PC-9 (cell line): ENCODE measurements at regions not wholly inside any gene's neighbourhood (a gene's known extent, or its start where the extent isn't known, plus 50 kb on each side); places are given as distances from the start of the nearest gene placed in this dataset.

Source experiments
- BruUV-seq: library from RNA; stranded (reverse); fragments of 400-500 nt; replicated peaks from 2 replicates; lab custom pipeline; 2021; lab: Mats Ljungman, UMichigan
- CTCF ChIA-PET: fragments of 300-600 bp; sonication (Branson Sonifier 250); formaldehyde crosslinking; loops from one replicate; lab custom pipeline; 2022; ENCODE audit warnings: antibody characterized with exemption; lab: Charles Lee
- POLR2A ChIA-PET: fragments of 300-600 bp; sonication (Branson Sonifier 250); formaldehyde crosslinking; loops from one replicate; lab custom pipeline; 2022; ENCODE audit warnings: antibody characterized with exemption; ENCODE audit not compliant: unreplicated experiment; lab: Charles Lee
- DNase-seq, 2 experiments: peaks; one replicate each; pipeline versions ENCODE4 v3.0.0 to v3.0.0-alpha.2; 2015 to 2022; ENCODE audit warnings: mixed read lengths in 1 of 2
- H2AFZ ChIP-seq: fragments of 200-600 bp; sonication (generic); 2 replicates; pipeline ENCODE4 v1.8.1; 2017; ENCODE audit warnings: antibody characterized with exemption
- H3F3A ChIP-seq: fragments of 200-600 bp; sonication (generic); 2 replicates; pipeline ENCODE4 v1.8.1; 2017; ENCODE audit warnings: antibody characterized with exemption, mild to moderate bottlenecking, low read depth; ENCODE audit not compliant: insufficient read depth
- H3K27ac ChIP-seq: fragments of 200-600 bp; sonication (generic); 2 replicates; pipeline ENCODE4 v1.6.1; 2016; ENCODE audit warnings: mixed run types
- H3K27me3 ChIP-seq: fragments of 200-600 bp; sonication (generic); 2 replicates; pipeline ENCODE4 v1.6.1; 2016; ENCODE audit warnings: low read depth, mixed run types; ENCODE audit not compliant: insufficient read depth
- H3K36me3 ChIP-seq: fragments of 200-600 bp; sonication (generic); 2 replicates; pipeline ENCODE4 v1.6.1; 2016; ENCODE audit warnings: low read depth, mixed run types
- H3K4me1 ChIP-seq: fragments of 200-600 bp; sonication (generic); replicated peaks from 2 replicates; pipeline ENCODE4 v1.6.1; 2016; ENCODE audit warnings: mixed run types; ENCODE audit not compliant: insufficient read depth
- H3K4me2 ChIP-seq: fragments of 200-600 bp; sonication (generic); 2 replicates; pipeline ENCODE4 v1.6.1; 2017; ENCODE audit warnings: mixed run types
- H3K4me3 ChIP-seq: fragments of 200-600 bp; sonication (generic); 2 replicates; pipeline ENCODE4 v1.6.1; 2016; ENCODE audit warnings: mixed run types
- H3K79me2 ChIP-seq: fragments of 200-600 bp; sonication (generic); 2 replicates; pipeline ENCODE4 v1.6.1; 2017; ENCODE audit warnings: low read depth, mixed run types
- H3K9me2 ChIP-seq: fragments of 200-600 bp; sonication (generic); 2 replicates; pipeline ENCODE4 v1.8.1; 2017; ENCODE audit warnings: mild to moderate bottlenecking; ENCODE audit not compliant: insufficient read depth
- H3K9me3 ChIP-seq: fragments of 200-600 bp; sonication (generic); 2 replicates; pipeline ENCODE4 v1.8.1; 2016; ENCODE audit warnings: low read depth; ENCODE audit not compliant: insufficient read depth
- H4K20me1 ChIP-seq: fragments of 200-600 bp; sonication (generic); 2 replicates; pipeline ENCODE4 v1.8.1; 2017; ENCODE audit not compliant: insufficient read depth
- EZH2 ChIP-seq: fragments of 200-600 bp; sonication (generic); IDR thresholded peaks from 2 replicates; pipeline ENCODE4 v1.8.0; 2017; ENCODE audit warnings: antibody characterized with exemption, low read depth
- intact Hi-C: fragments of 100-400 bp; cut with micrococcal nuclease; formaldehyde crosslinking; loops from one replicate; pipeline ENCODE4 v1.10.0; 2022; ENCODE audit not compliant: unreplicated experiment
- TF ChIP-seq, protein P1 (sequence below): fragments of 200-600 bp; sonication (generic); conservative IDR thresholded peaks from 2 replicates; pipeline ENCODE4 v1.6.1; 2017; ENCODE audit warnings: mixed run types, antibody characterized with exemption, mild to moderate bottlenecking, moderate library complexity

DNA sequence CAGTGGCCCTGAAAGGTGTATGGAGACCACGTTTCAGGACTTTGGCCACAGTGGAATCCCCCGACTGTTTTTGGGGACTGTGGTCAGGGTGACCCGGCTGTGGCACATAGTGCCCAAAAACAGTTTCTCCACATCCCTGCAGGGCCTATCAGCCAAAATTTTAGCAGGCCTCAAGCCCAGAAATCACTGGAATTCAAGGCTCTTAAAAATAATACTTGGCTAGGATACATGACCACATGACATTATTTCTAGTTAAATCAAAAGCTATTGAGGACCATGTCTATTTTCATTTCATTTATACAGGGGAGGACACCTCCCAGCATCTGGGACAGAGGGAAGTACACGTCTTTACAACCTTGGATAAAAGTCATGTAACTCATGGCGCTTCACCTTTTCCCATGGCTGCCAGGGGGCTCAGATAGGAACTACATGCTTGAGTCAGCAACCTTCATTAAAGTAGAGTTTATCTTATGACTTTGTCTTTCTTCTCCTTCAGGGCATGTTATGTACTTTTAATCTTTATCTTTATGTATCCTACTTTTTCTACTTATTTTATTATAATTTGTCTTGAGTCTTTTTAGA lies 70.8 kb upstream of the CD93 start:
- Histone ChIP-seq H3F3A (peaks cover 15% of the 10 kb centered on the region; the same call in 1 of the 2 replicates), H3K4me3 (no peak overlapping the region), H2AFZ (no peak overlapping the region), H4K20me1 (no peaks in the 10 kb centered on the region), H3K9me2 (no peaks in the 10 kb centered on the region), H3K36me3 (no peaks in the 10 kb centered on the region), H3K79me2 (no peaks in the 10 kb centered on the region), H3K27ac (peak overlapping the region; percentile 87), H3K27me3 (no peaks in the 10 kb centered on the region), H3K4me2 (peak overlapping the region; percentile 46; the same call in 1 of the 2 replicates), H3K4me1 (peaks cover 79% of the 10 kb centered on the region), H3K9me3 (no peaks in the 10 kb centered on the region)
- no peak for DNase-seq
- intact Hi-C loops = no loop called here
- TF ChIP-seq, protein P1, sequence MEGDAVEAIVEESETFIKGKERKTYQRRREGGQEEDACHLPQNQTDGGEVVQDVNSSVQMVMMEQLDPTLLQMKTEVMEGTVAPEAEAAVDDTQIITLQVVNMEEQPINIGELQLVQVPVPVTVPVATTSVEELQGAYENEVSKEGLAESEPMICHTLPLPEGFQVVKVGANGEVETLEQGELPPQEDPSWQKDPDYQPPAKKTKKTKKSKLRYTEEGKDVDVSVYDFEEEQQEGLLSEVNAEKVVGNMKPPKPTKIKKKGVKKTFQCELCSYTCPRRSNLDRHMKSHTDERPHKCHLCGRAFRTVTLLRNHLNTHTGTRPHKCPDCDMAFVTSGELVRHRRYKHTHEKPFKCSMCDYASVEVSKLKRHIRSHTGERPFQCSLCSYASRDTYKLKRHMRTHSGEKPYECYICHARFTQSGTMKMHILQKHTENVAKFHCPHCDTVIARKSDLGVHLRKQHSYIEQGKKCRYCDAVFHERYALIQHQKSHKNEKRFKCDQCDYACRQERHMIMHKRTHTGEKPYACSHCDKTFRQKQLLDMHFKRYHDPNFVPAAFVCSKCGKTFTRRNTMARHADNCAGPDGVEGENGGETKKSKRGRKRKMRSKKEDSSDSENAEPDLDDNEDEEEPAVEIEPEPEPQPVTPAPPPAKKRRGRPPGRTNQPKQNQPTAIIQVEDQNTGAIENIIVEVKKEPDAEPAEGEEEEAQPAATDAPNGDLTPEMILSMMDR = no peak
- TF ChIP-seq EZH2 = no peak
- ChIA-PET CTCF (no interaction called here), POLR2A (no interaction called here)
- no TSS peak for BruUV-seq

DNA sequence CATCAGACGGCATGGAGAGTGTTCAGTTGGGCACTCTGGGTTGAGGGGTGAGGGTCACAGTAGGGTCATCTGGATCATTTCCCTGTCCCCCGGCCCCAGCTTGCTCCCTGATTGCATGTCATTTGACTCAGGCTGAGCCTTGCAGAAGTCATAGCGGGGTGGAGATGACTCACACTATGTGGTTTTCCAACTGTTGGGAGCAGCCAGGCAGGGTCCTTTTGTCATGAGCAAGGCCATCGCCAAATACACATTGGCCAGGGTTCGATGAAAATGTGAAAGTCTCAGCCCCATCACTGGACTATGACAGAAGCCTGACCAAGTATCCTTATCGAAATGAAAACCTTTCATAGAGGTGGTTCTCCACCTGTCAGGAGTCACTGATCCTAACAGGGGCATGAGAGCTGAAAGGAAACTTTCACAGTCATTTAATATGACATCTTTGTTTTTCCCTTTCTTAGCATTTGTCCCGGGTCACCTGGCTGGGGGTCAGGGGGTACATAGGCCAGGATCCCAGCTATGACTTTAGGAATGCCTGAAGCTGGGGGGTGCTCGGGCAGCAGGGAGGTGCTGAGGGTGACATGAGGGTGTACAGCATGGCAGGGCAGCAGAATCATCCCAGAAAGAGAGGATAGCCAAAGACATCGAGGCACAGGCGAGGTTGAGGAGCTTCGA lies 70.2 kb upstream of the CD93 start:
- CTCF ChIA-PET = no interaction called here
- BruUV-seq = no TSS peak
- Histone ChIP-seq H3K36me3 (no peaks in the 10 kb centered on the region), H3K9me2 (no peaks in the 10 kb centered on the region), H3F3A (peaks cover 15% of the 10 kb centered on the region; the same call in 1 of the 2 replicates), H3K4me1 (peaks cover 86% of the 10 kb centered on the region), H3K9me3 (no peaks in the 10 kb centered on the region), H3K79me2 (no peaks in the 10 kb centered on the region), H2AFZ (no peak overlapping the region), H3K27me3 (no peaks in the 10 kb centered on the region), H3K4me2 (peak overlapping the region; percentile 46), H3K4me3 (no peak overlapping the region), H4K20me1 (no peaks in the 10 kb centered on the region), H3K27ac (peak overlapping the region; percentile 87)
- peak; percentile 56 to 81 for DNase-seq
- TF ChIP-seq, protein P1 = no peak
- intact Hi-C loops = no loop called here
- POLR2A ChIA-PET = no interaction called here

DNA sequence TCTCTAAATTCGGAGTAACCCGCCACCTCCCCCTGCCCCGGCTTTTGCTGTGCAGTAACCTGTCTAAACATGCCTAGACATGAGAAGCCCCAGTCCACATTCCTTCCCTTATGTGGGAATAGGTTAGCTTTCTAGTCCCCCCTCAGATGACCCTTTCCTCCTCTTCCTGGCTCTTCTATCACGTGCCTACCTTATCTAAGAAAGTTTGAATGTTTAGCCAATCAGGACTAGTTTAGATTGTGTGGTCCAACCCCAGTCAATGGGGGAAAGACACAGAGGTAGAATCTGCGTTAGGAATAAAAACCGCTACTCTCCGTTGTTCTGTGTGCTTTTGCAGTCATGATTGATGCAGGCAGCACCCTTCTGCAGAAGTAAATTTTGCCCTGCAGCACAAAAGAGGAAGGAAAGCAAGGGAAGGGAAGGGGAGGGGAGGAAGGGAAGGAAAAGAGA lies 69.0 kb upstream of the CD93 start:
- Histone ChIP-seq H3K27me3 (no peaks in the 10 kb centered on the region), H2AFZ (no peak overlapping the region), H3K4me1 (peaks cover 86% of the 10 kb centered on the region), H3K36me3 (no peaks in the 10 kb centered on the region), H3F3A (peaks cover 17% of the 10 kb centered on the region; the same call in 1 of the 2 replicates), H3K79me2 (no peaks in the 10 kb centered on the region), H3K9me2 (no peaks in the 10 kb centered on the region), H3K4me2 (peak overlapping the region; percentile 46), H4K20me1 (no peaks in the 10 kb centered on the region), H3K9me3 (no peaks in the 10 kb centered on the region), H3K27ac (peak overlapping the region; percentile 87), H3K4me3 (no peak overlapping the region)
- POLR2A ChIA-PET = no interaction called here
- DNase-seq = no peak
- intact Hi-C loops = no loop called here
- TF ChIP-seq, protein P1 = no peak
- no peak for TF ChIP-seq EZH2
- no TSS peak for BruUV-seq
- CTCF ChIA-PET = no interaction called here
